LHCN-M2 (cell line): ENCODE measurements at regions not wholly inside any gene's neighbourhood (a gene's known extent, or its start where the extent isn't known, plus 50 kb on each side); places are given as distances from the start of the nearest gene placed in this dataset.
A peak's percentile ranks its signal among the peaks of the same experiment; 100 is the strongest.

Source experiments
- DNase-seq: peaks from one replicate; pipeline ENCODE4 v3.0.0-alpha.2; 2012; ENCODE audit warnings: low read depth

GRCh38 chr12:90149453-90149852 is 440.8 kb upstream of the ATP2B1 start:
- DNase-seq: no peak

- no peak for DNase-seq
These were observed 420.9 kb upstream of the ATP2B1 start for GRCh38 chr12:90129366-90130030.

GRCh38 chr12:90128526-90128925 is 419.9 kb upstream of the ATP2B1 start:
- DNase-seq: peak; percentile 28

- DNase-seq: no peak
These were observed 417.5 kb upstream of the ATP2B1 start for GRCh38 chr12:90126125-90126524.

GRCh38 chr12:90124914-90125313 is 416.3 kb upstream of the ATP2B1 start:
- DNase-seq: no peak

GRCh38 chr12:90124289-90124688 is 415.7 kb upstream of the ATP2B1 start:
- DNase-seq: peak; percentile 47

- no peak for DNase-seq
These were observed 414.0 kb upstream of the ATP2B1 start for GRCh38 chr12:90122681-90123080.

- DNase-seq: peak; percentile 25
These were observed 412.0 kb upstream of the ATP2B1 start for GRCh38 chr12:90120627-90121026.

- no peak for DNase-seq
These were observed 404.0 kb upstream of the ATP2B1 start for GRCh38 chr12:90112666-90113065.

GRCh38 chr12:90111791-90112580 is 403.3 kb upstream of the ATP2B1 start:
- DNase-seq: no peak

- DNase-seq: peak; percentile 47
These were observed 397.9 kb upstream of the ATP2B1 start for GRCh38 chr12:90106568-90106967.

- DNase-seq: peak; percentile 45
These were observed 394.5 kb upstream of the ATP2B1 start for GRCh38 chr12:90102957-90103652.

GRCh38 chr12:90100579-90100978 is 391.9 kb upstream of the ATP2B1 start:
- no peak for DNase-seq

GRCh38 chr12:90099288-90099687 is 390.6 kb upstream of the ATP2B1 start:
- DNase-seq: peak; percentile 56

- DNase-seq: peak; percentile 69
These were observed 389.6 kb upstream of the ATP2B1 start for GRCh38 chr12:90098132-90098779.

- no peak for DNase-seq
These were observed 383.2 kb upstream of the ATP2B1 start for GRCh38 chr12:90091809-90092208.

- peak; percentile 98 for DNase-seq
These were observed 382.5 kb upstream of the ATP2B1 start for GRCh38 chr12:90090929-90091651.

- DNase-seq: peak; percentile 64
These were observed 377.6 kb upstream of the ATP2B1 start for GRCh38 chr12:90086281-90086680.

GRCh38 chr12:90085494-90086274 is 377.0 kb upstream of the ATP2B1 start:
- peak; percentile 86 for DNase-seq

- DNase-seq: peak; percentile 31
These were observed 375.4 kb upstream of the ATP2B1 start for GRCh38 chr12:90084018-90084417.
